OCI-LY7 (cell line): ENCODE measurements at regions not wholly inside any gene's neighbourhood (a gene's known extent, or its start where the extent isn't known, plus 50 kb on each side); places are given as distances from the start of the nearest gene placed in this dataset.

ENCODE experiments used
- BruUV-seq: library from RNA; stranded (reverse); fragments of 400-500 nt; replicated peaks from 2 replicates; lab custom pipeline; 2021; lab: Mats Ljungman, UMichigan
- CTCF ChIA-PET: fragments of 300-600 bp; sonication (Branson Sonifier 250); formaldehyde crosslinking; loops from one replicate; lab custom pipeline; 2022; ENCODE audit warnings: antibody characterized with exemption; ENCODE audit not compliant: unreplicated experiment; lab: Charles Lee
- POLR2A ChIA-PET: fragments of 300-600 bp; sonication (Branson Sonifier 250); formaldehyde crosslinking; loops from one replicate; lab custom pipeline; 2022; ENCODE audit warnings: antibody characterized with exemption; lab: Charles Lee
- DNase-seq: peaks from one replicate; pipeline ENCODE4 v3.0.0-alpha.2; 2015; ENCODE audit warnings: low spot score
- H2AFZ ChIP-seq: fragments of 200-600 bp; sonication (generic), shearing (Covaris generic); 2 replicates; pipeline ENCODE4 v1.6.1; 2014; ENCODE audit warnings: mild to moderate bottlenecking, antibody characterized with exemption, low read length, moderate library complexity
- H3K27ac ChIP-seq: fragments of 200-600 bp; sonication (generic); 2 replicates; pipeline ENCODE4 v1.5.1; 2014; ENCODE audit warnings: mixed run types, low read depth, mild to moderate bottlenecking, moderate library complexity, low read length, inconsistent platforms; ENCODE audit not compliant: poor library complexity, severe bottlenecking
- H3K36me3 ChIP-seq: fragments of 200-600 bp; sonication (generic); 2 replicates; pipeline ENCODE4 v1.6.1; 2014; ENCODE audit warnings: mild to moderate bottlenecking, antibody characterized with exemption, low read length, moderate library complexity, mixed read lengths; ENCODE audit not compliant: insufficient read depth
- H3K4me1 ChIP-seq: fragments of 200-600 bp; sonication (generic); 2 replicates; pipeline ENCODE4 v1.5.1; 2014; ENCODE audit warnings: mild to moderate bottlenecking, low read length; ENCODE audit not compliant: insufficient read depth, poor library complexity, severe bottlenecking
- H3K4me2 ChIP-seq: fragments of 200-600 bp; sonication (generic); 2 replicates; pipeline ENCODE4 v1.6.1; 2014; ENCODE audit warnings: mild to moderate bottlenecking, low read length
- H3K4me3 ChIP-seq: fragments of 200-600 bp; sonication (generic); 2 replicates; pipeline ENCODE4 v1.5.1; 2014; ENCODE audit warnings: mild to moderate bottlenecking, low read depth, low read length; ENCODE audit not compliant: poor library complexity, severe bottlenecking
- H3K79me2 ChIP-seq: fragments of 200-600 bp; sonication (generic); 2 replicates; pipeline ENCODE4 v1.6.1; 2016; ENCODE audit warnings: low read depth, mild to moderate bottlenecking, low read length, moderate library complexity, mixed read lengths; ENCODE audit not compliant: insufficient read depth
- H3K9me2 ChIP-seq: fragments of 200-600 bp; sonication (generic); 2 replicates; pipeline ENCODE4 v1.6.1; 2016; ENCODE audit warnings: mild to moderate bottlenecking, low read length, mixed read lengths; ENCODE audit not compliant: insufficient read depth
- H3K9me3 ChIP-seq: fragments of 200-600 bp; sonication (generic); 2 replicates; pipeline ENCODE4 v1.6.1; 2014; ENCODE audit warnings: mild to moderate bottlenecking, mixed run types, low read length, mixed read lengths
- H4K20me1 ChIP-seq: fragments of 200-600 bp; sonication (generic); 2 replicates; pipeline ENCODE4 v1.6.1; 2014; ENCODE audit warnings: mild to moderate bottlenecking, antibody characterized with exemption, low read length, moderate library complexity, mixed read lengths; ENCODE audit not compliant: insufficient read depth
- EZH2phosphoT487 ChIP-seq: fragments of 200-600 bp; sonication (generic); IDR thresholded peaks from 2 replicates; pipeline ENCODE4 v1.6.1; 2018; ENCODE audit warnings: low read depth, borderline replicate concordance, mild to moderate bottlenecking, mixed run types, antibody characterized with exemption, low read length, moderate library complexity, mixed read lengths
- intact Hi-C: fragments of 100-400 bp; cut with micrococcal nuclease; formaldehyde crosslinking; loops from one replicate; pipeline ENCODE4 v1.10.0; 2022; ENCODE audit not compliant: unreplicated experiment
- TF ChIP-seq, protein P1 (sequence below): fragments of 200-600 bp; sonication (generic); conservative IDR thresholded peaks from 2 replicates; pipeline ENCODE4 v1.5.1; 2014; ENCODE audit warnings: mild to moderate bottlenecking, antibody characterized with exemption, low read length, moderate library complexity, mixed read lengths

DNA sequence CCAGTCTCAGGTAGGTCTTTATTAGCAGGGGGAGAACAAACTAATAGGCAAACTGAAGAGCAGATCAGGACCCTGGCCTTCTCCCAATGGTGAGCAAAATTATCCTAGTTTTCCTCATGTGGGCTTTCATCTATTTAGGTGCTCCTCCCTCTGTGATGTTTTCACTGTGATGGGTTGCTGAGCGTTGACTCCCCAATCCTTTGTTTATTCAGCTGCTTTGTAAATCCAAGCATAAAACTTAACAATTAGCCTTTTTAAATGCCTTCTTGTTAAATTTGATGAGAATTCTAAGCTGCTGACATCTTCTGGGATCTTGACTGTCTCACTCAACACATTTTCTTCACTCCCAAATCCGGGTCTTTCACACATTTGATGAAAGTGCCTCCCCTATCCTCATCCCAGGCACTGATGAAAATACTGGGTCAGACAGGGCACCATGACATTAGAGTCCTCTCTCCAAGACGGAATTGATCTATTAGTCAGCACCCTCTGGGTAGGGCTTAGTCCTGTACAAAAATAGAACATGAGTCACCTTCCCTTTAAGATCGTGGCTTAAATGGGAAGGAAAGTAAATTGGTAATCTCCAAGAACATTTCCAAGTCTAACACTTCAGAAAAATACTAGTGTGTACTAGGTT is 199.3 kb upstream of the ISX start:
- Histone ChIP-seq H3K9me3 (no peaks in the 10 kb centered on the region), H3K79me2 (no peaks in the 10 kb centered on the region), H3K4me2 (no peak overlapping the region), H3K4me3 (no peak overlapping the region), H2AFZ (no peak overlapping the region), H3K9me2 (0 out of 2 replicates have a peak, but pooled peaks cover 3% of the 10 kb centered on the region), H3K4me1 (no peaks in the 10 kb centered on the region), H3K36me3 (no peaks in the 10 kb centered on the region), H3K27ac (no peak overlapping the region), H4K20me1 (no peaks in the 10 kb centered on the region)
- BruUV-seq, result no TSS peak
- DNase-seq, result no peak
- TF ChIP-seq, protein P1, sequence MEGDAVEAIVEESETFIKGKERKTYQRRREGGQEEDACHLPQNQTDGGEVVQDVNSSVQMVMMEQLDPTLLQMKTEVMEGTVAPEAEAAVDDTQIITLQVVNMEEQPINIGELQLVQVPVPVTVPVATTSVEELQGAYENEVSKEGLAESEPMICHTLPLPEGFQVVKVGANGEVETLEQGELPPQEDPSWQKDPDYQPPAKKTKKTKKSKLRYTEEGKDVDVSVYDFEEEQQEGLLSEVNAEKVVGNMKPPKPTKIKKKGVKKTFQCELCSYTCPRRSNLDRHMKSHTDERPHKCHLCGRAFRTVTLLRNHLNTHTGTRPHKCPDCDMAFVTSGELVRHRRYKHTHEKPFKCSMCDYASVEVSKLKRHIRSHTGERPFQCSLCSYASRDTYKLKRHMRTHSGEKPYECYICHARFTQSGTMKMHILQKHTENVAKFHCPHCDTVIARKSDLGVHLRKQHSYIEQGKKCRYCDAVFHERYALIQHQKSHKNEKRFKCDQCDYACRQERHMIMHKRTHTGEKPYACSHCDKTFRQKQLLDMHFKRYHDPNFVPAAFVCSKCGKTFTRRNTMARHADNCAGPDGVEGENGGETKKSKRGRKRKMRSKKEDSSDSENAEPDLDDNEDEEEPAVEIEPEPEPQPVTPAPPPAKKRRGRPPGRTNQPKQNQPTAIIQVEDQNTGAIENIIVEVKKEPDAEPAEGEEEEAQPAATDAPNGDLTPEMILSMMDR, result no peak
- no peak for TF ChIP-seq EZH2phosphoT487
- POLR2A ChIA-PET, result interaction anchor here (0.7 kb wide), 1 partner anchor 808 kb away, joined by 4 read pairs; no protein-coding TSS in a partner anchor
- intact Hi-C loops, result no loop called here
- CTCF ChIA-PET, result no interaction called here

DNA sequence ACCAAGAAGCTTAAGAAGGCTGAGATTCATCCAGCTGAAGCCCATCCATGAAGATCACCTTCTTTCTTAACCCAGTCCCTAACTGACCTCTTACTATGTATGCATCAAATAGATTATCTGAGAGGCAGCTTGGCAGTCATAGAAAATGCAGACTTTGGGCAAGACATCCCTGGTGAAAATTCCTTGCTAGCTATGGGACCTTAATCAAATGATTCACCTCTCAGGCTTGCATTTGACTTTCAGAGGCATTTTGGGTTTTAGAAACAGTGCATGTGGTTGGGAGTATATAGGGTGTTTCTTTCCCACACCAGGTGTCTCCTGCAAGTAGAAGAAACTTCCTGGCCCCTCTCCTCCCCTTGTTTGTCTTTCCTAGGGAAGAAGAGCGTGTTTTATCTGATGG is 188.5 kb upstream of the ISX start:
- ChIA-PET POLR2A (interaction anchor here (0.6 kb wide), 1 partner anchor 328 kb away, joined by 3 read pairs; no protein-coding TSS in a partner anchor), CTCF (no interaction called here)
- intact Hi-C loops, result no loop called here
- DNase-seq, result no peak
- no peaks in the 10 kb centered on the region for H4K20me1 ChIP-seq
- TF ChIP-seq, protein P1, result no peak
- no peak for TF ChIP-seq EZH2phosphoT487
- BruUV-seq, result no TSS peak
- no peak overlapping the region for H3K4me2 ChIP-seq
- H3K36me3 ChIP-seq, result no peaks in the 10 kb centered on the region
- no peak overlapping the region for H2AFZ ChIP-seq
- H3K27ac ChIP-seq, result no peak overlapping the region
- no peaks in the 10 kb centered on the region for H3K79me2 ChIP-seq
- no peaks in the 10 kb centered on the region for H3K9me3 ChIP-seq
- H3K4me1 ChIP-seq, result no peaks in the 10 kb centered on the region
- H3K4me3 ChIP-seq, result no peak overlapping the region
- H3K9me2 ChIP-seq, result no peaks in the 10 kb centered on the region

DNA sequence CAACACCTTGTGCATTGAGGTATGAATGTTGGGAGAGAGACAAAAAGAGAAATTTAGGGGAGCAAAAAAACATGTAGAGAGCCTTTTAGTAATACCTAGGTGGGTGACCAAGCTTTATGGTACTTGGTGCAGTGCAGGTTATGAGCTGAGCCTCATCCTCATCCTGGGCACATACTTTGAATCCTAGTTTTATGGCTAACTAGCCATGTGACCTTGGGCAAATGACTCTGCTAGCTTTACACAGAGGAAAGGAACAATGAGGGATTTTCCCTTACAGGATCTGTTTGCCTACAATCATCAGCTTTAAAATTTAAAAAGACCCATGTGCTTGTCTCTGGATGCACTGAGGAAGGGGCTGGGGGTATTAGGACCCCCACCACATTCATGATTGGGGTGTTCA is 187.8 kb upstream of the ISX start:
- H3K27ac ChIP-seq, result no peak overlapping the region
- POLR2A ChIA-PET, result interaction anchor here (0.6 kb wide), 1 partner anchor 328 kb away, joined by 3 read pairs; no protein-coding TSS in a partner anchor
- H3K4me3 ChIP-seq, result no peak overlapping the region
- H3K9me2 ChIP-seq, result no peaks in the 10 kb centered on the region
- BruUV-seq, result no TSS peak
- CTCF ChIA-PET, result no interaction called here
- TF ChIP-seq, protein P1, result no peak
- no peak for TF ChIP-seq EZH2phosphoT487
- H3K4me2 ChIP-seq, result no peak overlapping the region
- H3K79me2 ChIP-seq, result no peaks in the 10 kb centered on the region
- intact Hi-C loops, result no loop called here
- no peaks in the 10 kb centered on the region for H3K9me3 ChIP-seq
- no peaks in the 10 kb centered on the region for H3K36me3 ChIP-seq
- DNase-seq, result no peak
- H4K20me1 ChIP-seq, result no peaks in the 10 kb centered on the region
- no peaks in the 10 kb centered on the region for H3K4me1 ChIP-seq
- H2AFZ ChIP-seq, result no peak overlapping the region
